UCSD-AML1 (cell line): ENCODE measurements at regions not wholly inside any gene's neighbourhood (a gene's known extent, or its start where the extent isn't known, plus 50 kb on each side); places are given as distances from the start of the nearest gene placed in this dataset.

Source experiments
- DNase-seq: peaks from one replicate; lab custom pipeline; 2025; ENCODE audit not compliant: unreplicated experiment; lab: John Stamatoyannopoulos, UW

DNA sequence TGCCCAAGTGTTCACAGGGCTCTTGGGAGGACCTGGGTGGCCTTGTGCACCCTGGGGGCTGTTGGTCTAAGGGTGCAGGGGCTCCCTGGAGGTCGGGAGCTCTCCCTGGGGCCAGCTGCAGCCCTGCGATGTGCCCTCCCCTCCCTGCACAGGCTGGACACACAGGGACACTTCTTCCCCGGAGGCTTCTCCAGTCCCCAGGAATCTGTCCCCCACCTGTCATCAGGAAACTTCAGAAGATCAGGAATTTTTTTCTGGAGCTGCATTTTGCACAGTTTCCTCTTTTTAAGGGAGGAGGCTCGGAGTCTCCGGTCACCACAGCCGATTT, 66.9 kb upstream of the BHLHE23 start:
- no peak for DNase-seq

DNA sequence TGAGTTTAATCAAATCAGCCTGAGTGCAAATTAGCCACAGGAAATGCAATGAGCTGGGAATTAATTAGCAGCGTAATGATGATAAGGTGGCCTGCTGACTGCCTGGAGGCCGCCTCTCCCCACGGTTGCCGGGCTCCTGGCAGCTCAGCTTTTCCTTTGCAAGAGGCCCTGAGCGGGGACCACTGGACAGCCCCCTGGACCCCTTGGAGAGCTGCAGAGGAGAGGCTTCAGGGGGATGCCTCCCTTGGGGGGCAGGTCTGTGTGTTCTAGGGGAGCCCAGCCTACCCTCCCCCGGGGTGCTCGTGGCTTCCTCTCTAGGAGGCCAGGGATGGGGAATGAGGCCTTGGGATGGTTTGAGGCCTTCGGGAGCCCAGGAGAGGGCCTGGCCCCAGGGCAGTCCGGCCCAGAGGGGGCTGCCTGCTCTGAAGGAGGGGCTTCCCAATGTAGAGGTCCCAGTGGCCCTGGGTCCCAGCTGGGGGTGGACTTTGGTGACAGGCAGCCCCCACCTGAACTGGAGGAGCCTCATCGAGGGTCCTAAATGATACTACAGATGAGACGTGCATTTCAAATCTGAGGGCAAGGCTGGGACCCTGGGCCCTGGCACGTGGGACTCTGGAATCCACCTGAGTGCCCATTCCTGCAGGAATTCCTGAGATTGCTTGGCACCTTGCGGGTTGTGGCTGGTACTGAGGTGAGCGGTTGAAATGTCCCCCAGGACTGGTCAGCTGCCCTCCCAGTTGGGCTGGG, 66.4 kb upstream of the BHLHE23 start:
- DNase-seq = no peak

DNA sequence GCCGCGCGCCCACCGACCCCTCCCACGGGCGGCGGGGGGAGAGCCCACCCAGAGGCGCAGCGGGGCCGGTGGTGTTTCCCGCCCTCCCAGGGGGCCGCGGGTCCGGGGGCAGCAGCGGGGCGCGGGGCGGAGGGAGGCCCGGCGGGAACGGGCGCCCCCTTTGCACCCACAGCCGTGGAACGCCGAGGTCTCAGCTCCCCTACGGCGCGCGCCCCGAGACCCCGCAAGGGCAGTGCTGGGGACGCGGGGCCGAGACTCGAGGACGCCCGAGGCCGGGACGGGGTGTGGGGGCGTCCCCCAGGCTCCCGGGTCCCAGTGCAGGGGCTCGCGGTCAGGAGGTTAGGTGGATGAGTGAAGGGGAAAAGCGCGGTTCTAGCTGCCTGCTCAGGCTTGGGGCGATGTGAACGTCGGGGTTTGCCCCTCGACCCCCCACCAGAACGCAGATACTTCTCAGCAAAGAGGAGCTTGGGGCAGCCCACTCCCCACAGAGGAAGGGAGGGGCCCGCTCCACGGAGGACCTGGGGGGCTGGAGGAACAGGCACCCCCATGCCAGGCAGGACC, 65.5 kb upstream of the BHLHE23 start:
- DNase-seq = no peak

DNA sequence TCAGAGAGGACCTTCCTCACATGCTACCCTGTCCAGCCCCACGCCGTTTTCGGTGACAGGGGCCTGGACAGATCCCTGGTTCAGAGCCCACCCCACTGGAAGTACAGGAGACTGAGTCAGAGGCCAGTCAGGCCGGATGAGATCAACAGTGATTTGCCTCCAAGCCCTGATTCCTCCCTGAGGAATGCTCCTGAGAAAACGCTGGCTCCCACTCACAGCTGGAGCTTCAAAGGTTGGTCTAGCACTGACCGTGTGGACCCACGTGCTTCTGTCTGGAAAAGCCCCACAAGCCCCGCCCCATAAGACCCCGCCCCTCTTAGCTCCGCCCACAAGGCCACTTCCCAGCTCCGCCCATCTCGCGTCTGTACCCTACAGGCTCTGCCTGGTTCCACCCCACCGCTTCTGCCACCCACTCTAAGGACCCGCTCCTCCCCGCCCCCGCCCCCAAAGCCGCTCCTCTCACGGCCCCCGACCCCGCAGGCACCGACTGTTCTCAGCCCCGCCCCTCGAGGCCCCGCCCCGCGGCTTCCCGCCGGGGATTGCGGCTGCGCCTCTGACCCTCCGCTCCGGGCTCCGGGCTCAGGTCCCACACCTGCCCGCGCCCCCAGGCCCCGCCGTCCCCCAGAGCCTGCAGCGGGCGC, 64.9 kb upstream of the BHLHE23 start:
- DNase-seq = no peak

DNA sequence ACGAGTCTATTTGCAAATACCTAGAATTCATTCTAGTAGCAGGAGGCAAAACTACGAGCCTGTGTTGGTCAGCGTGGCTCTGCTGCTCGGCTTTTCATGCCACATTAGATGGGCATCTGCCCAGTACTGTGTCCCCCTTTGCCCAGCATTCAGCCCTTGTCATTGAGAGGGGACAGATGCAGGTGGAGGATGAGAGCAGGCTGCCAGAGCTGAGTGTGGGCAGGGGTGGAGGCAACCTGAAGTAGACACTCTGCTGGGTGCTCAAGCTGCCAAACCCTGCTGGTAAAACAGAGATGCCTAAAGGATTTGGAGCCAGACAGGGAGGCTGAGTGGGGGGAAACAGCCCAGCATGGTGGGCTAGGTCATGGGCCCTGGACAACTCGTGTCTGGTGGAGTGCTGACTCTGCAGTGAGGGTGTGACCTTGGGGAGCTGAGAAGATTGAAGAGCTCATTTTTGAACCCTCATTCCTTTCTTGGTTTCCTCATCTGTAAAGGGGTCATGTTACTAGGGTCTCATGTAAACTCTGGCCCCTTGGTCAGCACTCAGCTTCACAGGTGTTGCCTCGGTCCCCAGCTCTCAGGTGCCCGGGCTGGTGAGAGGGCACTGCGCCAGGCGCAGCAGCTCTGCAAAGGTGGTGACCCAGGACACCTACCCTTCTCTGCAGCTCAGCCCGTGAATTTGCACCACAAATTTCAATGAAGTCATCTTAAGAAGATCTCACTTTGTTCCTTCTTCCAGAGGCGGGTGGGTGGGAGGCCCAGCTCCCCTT, 64.2 kb upstream of the BHLHE23 start:
- no peak for DNase-seq

DNA sequence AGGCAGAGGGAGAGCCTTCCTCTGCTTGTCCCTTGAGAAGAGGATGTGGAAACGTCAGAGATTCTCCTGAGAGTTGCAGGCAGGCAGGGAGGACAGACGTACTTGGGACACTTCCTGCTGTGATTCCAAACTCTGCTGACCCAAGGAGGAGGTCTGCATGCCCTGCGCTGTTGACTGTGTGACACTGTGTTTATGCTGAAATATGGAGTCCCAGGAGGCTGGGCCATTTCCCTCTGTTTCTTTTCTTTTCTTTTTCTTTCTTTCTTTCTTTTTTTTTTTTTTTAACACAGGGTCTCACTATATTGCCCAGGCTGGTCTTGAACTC, 63.5 kb upstream of the BHLHE23 start:
- DNase-seq = no peak

DNA sequence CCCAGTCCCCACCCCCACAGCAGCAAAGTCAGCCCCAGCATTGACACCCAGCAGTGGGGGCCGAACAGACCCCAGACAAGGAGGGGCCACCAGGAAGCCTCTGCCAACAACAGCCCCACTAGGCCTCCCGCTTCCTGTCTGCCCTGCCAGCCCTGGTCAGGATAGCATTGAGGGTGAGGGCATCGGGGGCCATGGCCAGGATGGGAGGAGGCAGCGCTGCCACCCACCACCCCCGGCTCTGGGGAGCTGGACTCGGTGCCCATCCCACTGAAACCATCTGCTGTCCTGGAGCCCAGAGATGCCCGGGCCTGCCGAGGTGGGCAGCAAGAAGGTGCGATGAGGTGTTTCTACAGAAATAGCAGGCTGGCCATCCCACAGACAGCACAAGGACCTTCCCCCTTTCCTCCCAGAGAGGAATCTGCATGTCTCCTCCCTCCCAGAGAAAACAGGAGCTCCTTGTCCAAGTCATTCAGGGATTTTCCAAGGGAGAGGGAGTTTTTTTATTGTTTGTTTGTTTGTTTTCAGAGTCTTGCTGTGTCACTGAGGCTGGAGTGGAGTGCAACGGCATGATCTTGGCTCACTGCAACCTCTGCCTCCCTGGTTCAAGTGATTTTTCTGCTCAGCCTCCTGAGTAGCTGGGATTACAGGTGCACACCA, 62.1 kb upstream of the BHLHE23 start:
- no peak for DNase-seq

DNA sequence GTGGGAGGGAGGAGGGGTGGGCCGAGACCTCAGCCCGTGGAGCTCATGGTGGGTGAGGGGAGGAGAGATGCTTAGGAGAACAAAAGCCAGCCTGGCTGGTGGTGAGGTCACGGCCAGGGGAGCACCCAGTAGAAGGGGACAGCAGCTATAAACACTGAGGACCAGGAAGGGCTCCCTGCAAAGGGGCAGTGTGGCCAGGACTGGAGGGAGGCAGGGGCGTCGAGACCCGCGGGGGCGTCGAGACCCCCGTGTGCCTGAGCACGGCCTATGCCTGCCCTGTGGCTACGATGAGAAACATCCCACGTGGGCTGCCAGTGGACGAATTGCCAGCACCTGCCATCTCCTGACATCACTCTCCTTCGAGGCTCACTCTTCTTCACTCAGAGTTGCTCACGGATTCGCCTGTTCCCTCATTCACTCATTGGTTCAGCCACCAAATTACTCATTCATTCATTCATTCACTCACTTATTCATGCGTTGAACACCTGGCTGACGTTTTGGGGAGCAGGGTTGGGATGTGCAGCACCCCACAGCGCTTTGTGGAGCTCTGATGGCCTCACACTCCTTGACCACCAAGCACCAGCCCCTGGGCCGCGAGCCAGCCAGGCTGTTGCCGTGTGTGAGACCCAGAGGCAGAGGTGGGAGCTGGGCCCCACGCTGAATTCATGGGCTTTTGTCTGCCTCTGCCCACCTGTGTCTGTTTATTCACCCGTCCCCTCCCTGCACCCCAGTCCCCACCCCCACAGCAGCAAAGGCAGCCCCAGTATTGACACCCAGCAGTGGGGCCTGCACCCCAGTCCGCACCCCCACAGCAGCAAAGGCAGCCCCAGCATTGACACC, 61.2 kb upstream of the BHLHE23 start:
- DNase-seq = no peak

DNA sequence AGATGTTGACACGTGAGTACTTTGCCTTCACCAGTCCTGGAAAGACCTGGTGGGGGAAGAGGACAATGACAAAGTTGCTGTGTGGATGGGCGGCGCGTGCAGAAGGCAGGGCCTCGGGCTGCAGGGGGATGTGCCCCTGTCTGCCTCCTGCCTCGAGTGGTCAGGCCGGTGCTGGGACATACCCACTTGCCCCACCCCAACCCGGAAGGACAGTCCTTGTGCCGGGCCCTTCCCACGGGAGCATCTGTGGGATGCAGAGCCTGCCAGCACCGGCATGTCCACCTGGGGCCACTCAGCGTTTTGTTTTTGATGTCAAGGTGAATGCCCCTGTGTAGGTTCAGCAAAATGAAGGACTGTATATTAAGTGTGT, 60.5 kb upstream of the BHLHE23 start:
- DNase-seq = no peak

DNA sequence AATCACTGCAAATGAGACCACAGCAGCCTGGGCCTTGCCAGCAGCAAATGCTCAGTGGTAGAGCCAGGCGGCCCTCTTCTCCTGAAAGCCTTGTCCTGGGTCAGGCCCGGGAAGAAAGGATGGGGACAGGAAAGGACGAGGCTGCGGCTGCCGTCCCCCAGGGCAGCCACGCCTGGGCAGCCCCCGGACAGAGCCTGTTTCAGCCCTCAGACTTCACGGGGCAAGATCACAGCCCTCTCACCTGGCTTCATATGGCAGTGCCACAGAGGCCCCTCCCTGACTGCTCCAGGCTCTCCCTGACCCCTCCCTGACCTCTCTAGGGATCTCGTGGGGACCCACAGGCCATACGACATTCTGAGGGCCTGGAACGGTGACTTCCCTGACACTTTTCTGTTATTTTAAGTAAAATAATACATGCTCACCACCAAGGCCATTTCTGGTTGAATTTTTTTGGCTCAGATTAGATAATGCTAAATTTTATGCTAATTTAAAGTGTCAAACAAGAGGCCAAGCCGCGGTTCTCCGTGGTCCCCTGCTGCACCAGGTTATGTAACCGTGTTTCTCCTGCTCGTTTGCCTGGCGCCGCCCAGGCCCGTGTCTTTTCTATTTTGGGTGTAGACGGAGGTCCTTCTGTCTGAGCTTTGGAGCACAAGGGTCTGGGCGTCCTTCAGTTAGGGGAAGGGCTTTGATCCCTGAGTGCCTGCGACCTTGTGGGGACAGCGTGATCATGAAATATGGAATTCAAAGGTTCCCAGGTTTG, 59.9 kb upstream of the BHLHE23 start:
- DNase-seq = no peak

DNA sequence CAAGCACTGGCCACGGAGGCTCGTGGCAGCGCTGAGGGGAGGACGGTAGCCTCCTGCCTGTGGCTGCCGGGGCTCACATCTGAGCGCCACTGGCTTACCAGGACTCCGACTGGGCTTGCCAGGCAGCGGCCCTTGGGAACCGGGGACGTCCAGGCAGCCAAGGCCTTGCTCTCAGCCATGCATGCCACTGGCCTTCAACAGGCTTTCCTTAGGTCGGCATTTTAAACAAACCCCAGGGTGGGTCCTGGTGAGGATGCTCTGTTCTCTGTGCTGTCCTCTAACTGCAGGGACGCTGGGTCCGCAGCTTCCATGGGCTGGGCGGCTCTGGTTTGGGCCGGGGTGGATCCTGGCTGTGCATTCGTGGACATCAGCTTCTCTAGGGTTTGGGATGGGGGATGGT, 59.1 kb upstream of the BHLHE23 start:
- DNase-seq = no peak

DNA sequence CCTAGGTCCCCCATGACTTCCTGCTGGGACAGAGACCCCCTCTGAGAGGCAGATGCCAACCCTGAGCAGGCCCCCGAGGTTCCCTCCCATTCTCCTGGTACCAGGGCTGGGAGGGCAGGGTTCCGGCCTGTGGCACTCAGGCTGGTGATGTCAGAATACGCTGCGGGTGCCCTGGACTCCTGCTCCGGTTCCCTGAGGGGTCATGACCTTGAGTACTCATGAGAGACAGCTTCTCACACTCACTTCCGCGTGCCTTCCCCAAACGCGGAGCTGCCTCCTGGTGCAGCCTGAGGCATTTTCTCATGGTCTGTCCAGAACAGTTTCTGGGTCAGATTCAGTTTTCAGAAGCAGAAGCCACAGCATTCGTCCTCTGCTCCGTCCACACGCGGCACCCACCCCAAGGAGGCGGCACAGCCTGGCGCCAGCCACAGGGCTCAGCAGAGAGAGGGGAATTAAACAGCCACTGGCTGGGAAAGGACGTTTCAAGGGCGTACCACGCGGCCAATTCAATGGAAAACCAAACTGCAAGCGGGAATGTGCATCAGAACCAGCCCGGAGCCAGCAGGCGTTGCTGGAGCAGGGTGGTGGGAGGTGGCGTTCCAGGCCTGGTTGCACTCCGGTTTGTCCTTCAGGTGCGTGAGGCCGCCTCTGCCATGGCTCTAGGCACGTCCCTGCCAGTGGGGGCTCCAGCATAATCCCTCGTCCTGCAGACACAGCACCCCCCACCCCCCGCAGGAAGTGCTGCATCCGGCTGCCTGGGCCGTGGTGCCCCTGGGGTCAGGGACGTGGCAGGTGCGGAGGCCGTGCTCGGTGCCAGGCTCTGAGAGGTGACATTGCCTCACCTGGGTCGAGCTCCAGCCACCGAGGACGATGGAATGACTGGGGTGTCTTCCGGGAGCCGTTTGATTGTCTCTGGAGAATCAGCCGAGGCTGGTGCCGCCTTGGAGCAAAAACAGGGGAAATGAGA, 58.3 kb upstream of the BHLHE23 start:
- no peak for DNase-seq

DNA sequence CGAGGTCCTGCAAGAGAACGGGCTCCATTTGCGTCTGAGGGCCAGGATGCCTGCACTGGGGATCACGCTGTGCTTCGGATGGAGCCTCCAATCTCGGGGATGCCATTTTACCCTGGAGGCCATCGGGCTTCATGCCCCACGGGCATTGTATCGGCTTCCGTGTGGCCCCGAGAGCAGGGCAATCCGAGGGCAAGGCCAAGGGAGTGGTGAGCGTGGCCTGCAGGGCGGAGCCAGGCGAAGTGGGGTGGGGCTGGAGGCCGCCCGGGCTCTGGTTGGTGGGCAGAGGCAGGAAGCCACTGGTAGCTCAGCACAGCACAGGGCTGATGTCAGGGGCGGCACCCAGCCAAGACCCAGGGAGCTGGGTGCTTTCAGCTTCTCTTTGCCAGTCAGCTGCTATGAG, 57.5 kb upstream of the BHLHE23 start:
- DNase-seq = no peak

DNA sequence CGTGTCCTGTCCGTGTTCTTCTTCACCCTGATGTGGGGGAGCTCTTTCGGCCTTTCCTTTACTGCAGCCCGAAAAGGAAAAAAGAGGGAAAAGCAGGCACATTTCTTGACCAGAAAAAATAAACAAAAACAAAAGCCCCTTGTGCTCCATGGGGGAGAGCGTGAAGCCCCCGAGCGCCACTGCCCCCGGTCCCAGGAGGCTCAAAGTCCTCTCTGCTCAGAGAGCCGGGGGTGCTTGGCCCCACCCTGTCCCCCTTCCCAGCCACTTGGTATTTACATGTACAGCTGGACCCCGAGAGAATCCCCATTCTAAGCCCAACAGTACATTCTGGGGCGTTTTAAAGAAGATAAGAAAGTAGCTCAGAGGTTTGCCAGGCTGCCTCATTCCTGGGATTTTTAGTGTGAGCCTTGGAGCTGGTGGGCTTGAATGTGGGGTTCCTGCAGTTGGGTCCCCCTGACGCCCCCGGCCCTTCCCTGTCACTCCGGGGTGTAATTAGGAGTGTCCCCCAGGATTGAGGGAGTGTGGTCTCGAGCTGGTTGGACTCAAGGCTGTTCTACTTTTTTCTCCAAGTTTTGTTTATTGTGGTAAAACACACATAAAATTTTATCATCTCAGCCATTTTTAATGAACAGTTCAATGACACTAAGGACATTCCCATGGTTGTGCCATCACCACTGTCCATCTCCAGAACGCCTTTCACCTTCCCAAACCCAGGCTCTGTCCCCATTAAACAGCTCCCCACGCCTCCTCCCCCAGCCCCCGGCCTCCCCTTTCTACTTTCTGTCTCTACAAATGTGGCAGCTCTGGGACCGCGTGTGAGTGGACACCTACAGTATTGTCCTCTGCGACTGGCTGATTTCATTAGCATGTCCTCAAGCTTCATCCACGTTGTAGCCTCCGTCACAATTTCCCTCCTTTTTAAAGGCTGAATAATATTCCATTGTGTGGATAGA, 55.7 kb upstream of the BHLHE23 start:
- DNase-seq = no peak

DNA sequence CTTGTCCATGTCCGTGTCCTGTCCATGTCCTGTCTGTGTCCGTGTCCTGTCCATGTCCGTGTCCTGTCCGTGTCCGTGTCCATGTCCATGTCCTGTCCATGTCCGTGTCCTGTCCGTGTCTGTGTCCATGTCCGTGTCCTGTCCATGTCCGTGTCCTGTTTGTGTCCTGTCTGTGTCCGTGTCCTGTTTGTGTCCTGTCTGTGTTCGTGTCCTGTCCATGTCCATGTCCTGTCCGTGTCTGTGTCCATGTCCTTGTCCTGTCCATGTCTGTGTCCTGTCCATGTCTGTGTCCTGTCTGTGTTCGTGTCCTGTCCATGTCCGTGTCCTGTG, 55.0 kb upstream of the BHLHE23 start:
- no peak for DNase-seq

DNA sequence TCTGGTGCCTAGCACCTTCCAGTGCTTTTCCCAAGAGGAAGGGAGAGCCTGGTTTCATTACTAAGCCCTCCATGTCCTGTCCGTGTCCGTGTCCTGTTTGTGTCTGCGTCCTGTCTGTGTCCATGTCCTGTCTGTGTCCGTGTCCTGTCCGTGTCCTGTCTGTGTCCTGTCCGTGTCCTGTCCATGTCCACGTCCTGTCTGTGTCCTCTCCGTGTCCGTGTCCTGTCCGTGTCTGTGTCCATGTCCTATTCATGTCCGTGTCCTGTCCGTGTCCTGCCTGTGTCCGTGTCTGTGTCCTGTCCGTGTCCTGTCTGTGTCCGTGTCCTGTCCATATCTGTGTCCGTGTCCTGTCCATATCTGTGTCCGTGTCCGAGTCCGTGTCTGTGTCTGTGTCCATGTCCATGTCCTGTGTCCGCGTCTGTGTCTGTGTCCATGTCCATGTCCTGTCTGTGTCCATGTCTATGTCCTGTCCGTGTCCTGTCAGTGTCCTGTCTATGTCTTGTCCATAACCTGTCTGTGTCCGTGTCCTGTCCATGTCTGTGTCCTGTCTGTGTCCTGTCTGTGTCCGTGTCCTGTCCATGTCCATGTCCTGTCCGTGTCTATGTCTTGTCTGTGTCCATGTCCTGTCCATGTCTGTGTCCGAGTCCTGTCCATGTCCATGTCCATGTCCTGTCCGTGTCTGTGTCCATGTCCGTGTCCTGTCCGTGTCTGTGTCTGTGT, 54.4 kb upstream of the BHLHE23 start:
- no peak for DNase-seq
